Loucy (cell line): ENCODE measurements at regions not wholly inside any gene's neighbourhood (a gene's known extent, or its start where the extent isn't known, plus 50 kb on each side); places are given as distances from the start of the nearest gene placed in this dataset.

Experiments used
- CTCF ChIP-seq: fragments of 200-600 bp; sonication (generic); conservative IDR thresholded peaks from 2 replicates; pipeline ENCODE4 v1.5.1; 2014; ENCODE audit warnings: mild to moderate bottlenecking, antibody characterized with exemption, low read length
- EZH2phosphoT487 ChIP-seq: fragments of 200-600 bp; IDR thresholded peaks from 2 replicates; pipeline ENCODE4 v1.6.1; 2018; ENCODE audit warnings: antibody characterized with exemption, mild to moderate bottlenecking, moderate library complexity, borderline replicate concordance

DNA sequence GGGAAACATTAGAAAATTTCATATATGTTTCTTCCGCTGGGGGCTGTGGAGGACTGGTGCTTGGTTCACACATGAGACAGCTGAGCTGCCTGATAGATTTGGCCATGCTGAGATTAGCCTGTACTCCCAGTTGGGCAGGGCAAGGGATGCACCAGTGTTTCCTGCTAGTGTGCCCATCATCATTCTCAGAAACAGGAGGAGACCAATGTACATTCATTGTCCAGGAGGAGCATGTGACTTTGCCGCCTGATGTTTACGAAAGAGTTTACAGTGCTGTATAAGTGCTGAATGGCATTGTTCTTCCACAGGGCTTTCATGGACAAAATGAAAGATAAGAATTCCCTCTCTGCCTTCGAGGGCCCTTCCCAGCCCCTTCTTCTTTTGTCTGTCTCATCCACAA, 311.1 kb upstream of the THBS1 start:
- TF ChIP-seq CTCF, result no peak
- TF ChIP-seq EZH2phosphoT487, result no peak
